Esophagus squamous epithelium (tissue), 4 donors: ENCODE measurements at regions not wholly inside any gene's neighbourhood (a gene's known extent, or its start where the extent isn't known, plus 50 kb on each side); places are given as distances from the start of the nearest gene placed in this dataset.

ENCODE experiments used
- CTCF ChIP-seq, 6 experiments: fragments of 450-650 bp in 4 of 6; fragments of 200-600 bp in 2 of 6; sonication (generic) in 2 of 6; IDR thresholded peaks; one replicate each; pipeline ENCODE4 v1.5.1; 2016 to 2019; ENCODE audit warnings: antibody characterized with exemption in 6 of 6, mild to moderate bottlenecking in 4 of 6, moderate library complexity in 4 of 6
- POLR2A ChIP-seq, 4 donors: fragments of 450-650 bp; IDR thresholded peaks; one replicate each; pipeline ENCODE4 v1.6.1; 2017; ENCODE audit warnings: antibody characterized with exemption in 4 of 4, mild to moderate bottlenecking in 4 of 4, moderate library complexity in 3 of 4

GRCh38 chr9:38229504-38230155 lies 160.6 kb upstream of the SHB start:
- TF ChIP-seq CTCF (IDR thresholded peaks at IDR 0.05), result no peak
- TF ChIP-seq POLR2A (IDR thresholded peaks at IDR 0.05), result no peak
